ENCODE measurements at regions not wholly inside any gene's neighbourhood (a gene's known extent, or its start where the extent isn't known, plus 50 kb on each side); places are given as distances from the start of the nearest gene placed in this dataset.
"Not testable (repeated sequence)": the region's sequence is repeated elsewhere in the genome, so short reads cannot be mapped to it uniquely, and the experiment has no call there.

DNA sequence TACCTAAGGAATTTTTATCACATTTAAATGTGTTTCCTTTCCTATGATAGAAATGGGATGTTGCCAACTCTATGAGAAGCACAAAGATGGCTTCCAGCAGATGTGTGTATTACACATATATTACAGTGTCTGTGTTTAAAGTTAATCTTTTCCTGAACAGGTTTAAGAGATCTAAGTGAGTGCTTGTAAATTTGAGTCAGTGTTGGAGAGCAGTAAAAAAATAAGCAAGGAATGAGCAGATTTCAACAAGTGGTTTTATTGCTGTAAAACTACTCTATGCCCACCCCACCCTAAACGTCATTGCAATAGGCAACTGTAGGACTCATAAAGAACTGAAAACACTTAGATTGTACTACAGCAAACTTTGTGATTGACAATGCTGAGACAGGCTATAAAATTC, 248.7 kb downstream of the KLF5 start:
- TF ChIP-seq EZH2 (IDR thresholded peaks at IDR 0.05; ENCODE audit: borderline replicate concordance) (no peak), EZH2phosphoT487 (IDR thresholded peaks at IDR 0.05; ENCODE audit: low read depth, severe bottlenecking, unreplicated experiment) (no peak)
- TF ChIP-seq, protein P1, sequence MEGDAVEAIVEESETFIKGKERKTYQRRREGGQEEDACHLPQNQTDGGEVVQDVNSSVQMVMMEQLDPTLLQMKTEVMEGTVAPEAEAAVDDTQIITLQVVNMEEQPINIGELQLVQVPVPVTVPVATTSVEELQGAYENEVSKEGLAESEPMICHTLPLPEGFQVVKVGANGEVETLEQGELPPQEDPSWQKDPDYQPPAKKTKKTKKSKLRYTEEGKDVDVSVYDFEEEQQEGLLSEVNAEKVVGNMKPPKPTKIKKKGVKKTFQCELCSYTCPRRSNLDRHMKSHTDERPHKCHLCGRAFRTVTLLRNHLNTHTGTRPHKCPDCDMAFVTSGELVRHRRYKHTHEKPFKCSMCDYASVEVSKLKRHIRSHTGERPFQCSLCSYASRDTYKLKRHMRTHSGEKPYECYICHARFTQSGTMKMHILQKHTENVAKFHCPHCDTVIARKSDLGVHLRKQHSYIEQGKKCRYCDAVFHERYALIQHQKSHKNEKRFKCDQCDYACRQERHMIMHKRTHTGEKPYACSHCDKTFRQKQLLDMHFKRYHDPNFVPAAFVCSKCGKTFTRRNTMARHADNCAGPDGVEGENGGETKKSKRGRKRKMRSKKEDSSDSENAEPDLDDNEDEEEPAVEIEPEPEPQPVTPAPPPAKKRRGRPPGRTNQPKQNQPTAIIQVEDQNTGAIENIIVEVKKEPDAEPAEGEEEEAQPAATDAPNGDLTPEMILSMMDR (IDR thresholded peaks at IDR 0.05; ENCODE audit: poor library complexity), result no peak
- no peaks in the 10 kb centered on the region for H4K20me1 ChIP-seq (ENCODE audit: insufficient read depth, poor library complexity, severe bottlenecking)
- H3K4me3 ChIP-seq, result no peak overlapping the region
- peak; percentile 56 for DNase-seq (ENCODE audit: low spot score)
- H3K4me1 ChIP-seq (ENCODE audit: insufficient read depth), result no peaks in the 10 kb centered on the region
- H3K27me3 ChIP-seq, result no peaks in the 10 kb centered on the region
- H2AFZ ChIP-seq, result no peak overlapping the region
- H3K36me3 ChIP-seq (replicated peaks; ENCODE audit: insufficient read depth, low read depth), result no peaks in the 10 kb centered on the region
- H3K4me2 ChIP-seq, result no peak overlapping the region
- H3K9me2 ChIP-seq (replicated peaks; ENCODE audit: insufficient read depth), result no peaks in the 10 kb centered on the region
- no peaks in the 10 kb centered on the region for H3K79me2 ChIP-seq
- H3K27ac ChIP-seq, result peak overlapping the region; percentile 81
- no peaks in the 10 kb centered on the region for H3K9me3 ChIP-seq (ENCODE audit: low read depth)
- WGBS (ENCODE audit: low lambda C conversion rate, missing lambda C conversion rate), result 29% methylated on average over 1 of the region's 1 CpG

DNA sequence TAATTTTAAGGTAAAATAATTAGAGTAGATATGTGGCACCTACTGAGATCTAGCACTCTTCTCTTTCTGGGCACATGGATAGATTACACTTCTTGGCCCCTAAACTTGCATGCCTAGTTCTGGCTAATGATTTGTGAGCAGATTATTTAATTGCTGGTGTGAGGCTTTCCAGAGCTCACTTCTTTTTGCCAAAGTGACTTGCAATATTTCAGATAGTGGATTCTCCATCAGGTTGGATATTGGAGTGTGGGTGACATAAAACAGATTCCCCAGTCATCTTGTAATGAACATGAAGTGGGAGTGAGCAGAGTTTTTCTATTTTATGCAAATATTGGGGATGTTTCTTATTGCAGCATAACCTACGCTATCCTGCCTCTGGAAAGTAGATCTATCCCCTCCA, 247.9 kb downstream of the KLF5 start:
- Histone ChIP-seq H3K36me3 (replicated peaks; ENCODE audit: insufficient read depth, low read depth) (no peaks in the 10 kb centered on the region), H2AFZ (no peak overlapping the region), H3K79me2 (no peaks in the 10 kb centered on the region), H3K4me1 (ENCODE audit: insufficient read depth) (no peaks in the 10 kb centered on the region), H4K20me1 (ENCODE audit: insufficient read depth, poor library complexity, severe bottlenecking) (no peaks in the 10 kb centered on the region), H3K9me3 (ENCODE audit: low read depth) (no peaks in the 10 kb centered on the region), H3K9me2 (replicated peaks; ENCODE audit: insufficient read depth) (no peaks in the 10 kb centered on the region), H3K27ac (peak overlapping the region; percentile 64), H3K27me3 (no peaks in the 10 kb centered on the region), H3K4me2 (no peak overlapping the region), H3K4me3 (no peak overlapping the region)
- 93% methylated on average over 1 of the region's 1 CpG for WGBS (ENCODE audit: low lambda C conversion rate, missing lambda C conversion rate)
- TF ChIP-seq EZH2phosphoT487 (IDR thresholded peaks at IDR 0.05; ENCODE audit: low read depth, severe bottlenecking, unreplicated experiment), result no peak
- TF ChIP-seq, protein P1 (IDR thresholded peaks at IDR 0.05; ENCODE audit: poor library complexity), result no peak
- no peak for TF ChIP-seq EZH2 (IDR thresholded peaks at IDR 0.05; ENCODE audit: borderline replicate concordance)
- DNase-seq (ENCODE audit: low spot score), result no peak

DNA sequence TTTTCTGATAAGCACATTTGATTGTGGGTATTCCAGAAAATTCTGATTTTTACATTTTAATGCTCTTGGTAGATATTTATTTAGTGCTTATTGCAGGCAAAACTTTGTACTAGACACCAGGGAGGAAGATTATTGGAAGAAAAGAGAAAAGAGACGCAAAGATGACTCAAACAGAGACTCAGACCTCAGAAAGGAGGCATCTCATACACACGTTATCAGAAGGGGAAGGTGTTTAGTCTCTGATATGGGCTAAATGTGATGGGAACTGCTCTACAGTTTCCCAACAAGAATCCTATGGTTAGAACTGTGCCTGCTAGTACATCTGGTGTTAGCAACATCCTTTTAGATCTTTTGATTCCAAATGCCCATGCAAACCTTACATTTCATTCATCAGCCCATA, 245.6 kb downstream of the KLF5 start:
- no peak for DNase-seq (ENCODE audit: low spot score)
- no peak overlapping the region for H3K4me2 ChIP-seq
- no peaks in the 10 kb centered on the region for H3K79me2 ChIP-seq
- no peak for TF ChIP-seq EZH2 (IDR thresholded peaks at IDR 0.05; ENCODE audit: borderline replicate concordance)
- no peak for TF ChIP-seq EZH2phosphoT487 (IDR thresholded peaks at IDR 0.05; ENCODE audit: low read depth, severe bottlenecking, unreplicated experiment)
- TF ChIP-seq, protein P1 (IDR thresholded peaks at IDR 0.05; ENCODE audit: poor library complexity), result no peak
- 76% methylated on average over 2 of the region's 2 CpGs for WGBS (ENCODE audit: low lambda C conversion rate, missing lambda C conversion rate)
- no peaks in the 10 kb centered on the region for H3K4me1 ChIP-seq (ENCODE audit: insufficient read depth)
- no peaks in the 10 kb centered on the region for H3K9me3 ChIP-seq (ENCODE audit: low read depth)
- H4K20me1 ChIP-seq (ENCODE audit: insufficient read depth, poor library complexity, severe bottlenecking), result no peaks in the 10 kb centered on the region
- no peaks in the 10 kb centered on the region for H3K27me3 ChIP-seq
- H3K36me3 ChIP-seq (replicated peaks; ENCODE audit: insufficient read depth, low read depth), result no peaks in the 10 kb centered on the region
- no peak overlapping the region for H3K27ac ChIP-seq
- no peaks in the 10 kb centered on the region for H3K9me2 ChIP-seq (replicated peaks; ENCODE audit: insufficient read depth)
- no peak overlapping the region for H2AFZ ChIP-seq
- H3K4me3 ChIP-seq, result no peak overlapping the region

DNA sequence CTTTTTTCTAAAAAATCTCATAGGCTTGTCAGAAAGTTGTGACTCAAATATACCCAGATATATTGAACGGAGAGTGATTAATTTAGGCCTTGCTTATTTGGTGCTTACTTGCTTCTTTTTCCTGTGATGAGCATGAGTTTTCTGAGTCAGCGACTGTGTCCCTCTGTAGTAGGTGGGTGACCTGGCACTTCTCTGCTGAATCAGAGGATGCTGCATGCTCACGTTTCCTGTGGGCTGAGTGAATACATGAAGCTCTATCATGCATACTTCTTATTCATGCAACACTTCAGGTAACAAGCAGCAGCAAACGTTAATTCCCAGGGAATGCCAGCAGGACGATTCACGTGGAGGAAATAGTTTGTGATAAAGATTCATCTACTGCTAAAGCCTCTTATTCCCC, 245.0 kb downstream of the KLF5 start:
- H3K9me3 ChIP-seq (ENCODE audit: low read depth), result no peaks in the 10 kb centered on the region
- no peaks in the 10 kb centered on the region for H3K9me2 ChIP-seq (replicated peaks; ENCODE audit: insufficient read depth)
- no peak for DNase-seq (ENCODE audit: low spot score)
- H2AFZ ChIP-seq, result no peak overlapping the region
- no peak overlapping the region for H3K27ac ChIP-seq
- 71% methylated on average over 6 of the region's 6 CpGs for WGBS (ENCODE audit: low lambda C conversion rate, missing lambda C conversion rate)
- H3K27me3 ChIP-seq, result no peaks in the 10 kb centered on the region
- H3K4me1 ChIP-seq (ENCODE audit: insufficient read depth), result no peaks in the 10 kb centered on the region
- no peak overlapping the region for H3K4me2 ChIP-seq
- no peaks in the 10 kb centered on the region for H3K36me3 ChIP-seq (replicated peaks; ENCODE audit: insufficient read depth, low read depth)
- TF ChIP-seq EZH2phosphoT487 (IDR thresholded peaks at IDR 0.05; ENCODE audit: low read depth, severe bottlenecking, unreplicated experiment) (no peak), EZH2 (IDR thresholded peaks at IDR 0.05; ENCODE audit: borderline replicate concordance) (no peak)
- TF ChIP-seq, protein P1 (IDR thresholded peaks at IDR 0.05; ENCODE audit: poor library complexity), result no peak
- H3K4me3 ChIP-seq, result no peak overlapping the region
- no peaks in the 10 kb centered on the region for H4K20me1 ChIP-seq (ENCODE audit: insufficient read depth, poor library complexity, severe bottlenecking)
- H3K79me2 ChIP-seq, result no peaks in the 10 kb centered on the region

DNA sequence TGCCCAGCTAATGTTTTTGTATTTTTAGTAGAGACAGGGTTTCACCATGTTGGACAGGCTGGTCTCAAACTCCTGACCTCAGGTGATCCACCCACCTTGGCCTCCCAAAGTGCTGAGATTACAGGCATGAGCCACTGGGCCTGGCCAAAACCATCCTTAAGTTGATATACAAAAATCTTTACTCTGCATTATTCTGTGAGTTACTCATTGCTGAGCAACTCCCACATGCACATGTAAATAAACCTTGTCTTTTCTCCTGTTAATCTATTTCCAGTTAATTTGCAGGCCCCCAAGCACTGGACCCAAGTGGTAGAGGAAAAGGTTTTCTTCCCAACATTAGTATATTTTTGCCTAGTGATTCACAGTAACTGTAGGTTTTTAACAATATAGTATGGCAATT, 242.8 kb downstream of the KLF5 start:
- not testable (repeated sequence) for H3K27ac ChIP-seq; H3K9me2 ChIP-seq (replicated peaks; ENCODE audit: insufficient read depth); H3K4me2 ChIP-seq; H3K36me3 ChIP-seq (replicated peaks; ENCODE audit: insufficient read depth, low read depth); H3K27me3 ChIP-seq; H4K20me1 ChIP-seq (ENCODE audit: insufficient read depth, poor library complexity, severe bottlenecking); H3K4me1 ChIP-seq (ENCODE audit: insufficient read depth); H3K9me3 ChIP-seq (ENCODE audit: low read depth); H3K4me3 ChIP-seq; H3K79me2 ChIP-seq; H2AFZ ChIP-seq; DNase-seq (ENCODE audit: low spot score)

Measured in hepatocyte (in vitro differentiated cells).